ENCODE measurements at regions not wholly inside any gene's neighbourhood (a gene's known extent, or its start where the extent isn't known, plus 50 kb on each side); places are given as distances from the start of the nearest gene placed in this dataset.

DNA sequence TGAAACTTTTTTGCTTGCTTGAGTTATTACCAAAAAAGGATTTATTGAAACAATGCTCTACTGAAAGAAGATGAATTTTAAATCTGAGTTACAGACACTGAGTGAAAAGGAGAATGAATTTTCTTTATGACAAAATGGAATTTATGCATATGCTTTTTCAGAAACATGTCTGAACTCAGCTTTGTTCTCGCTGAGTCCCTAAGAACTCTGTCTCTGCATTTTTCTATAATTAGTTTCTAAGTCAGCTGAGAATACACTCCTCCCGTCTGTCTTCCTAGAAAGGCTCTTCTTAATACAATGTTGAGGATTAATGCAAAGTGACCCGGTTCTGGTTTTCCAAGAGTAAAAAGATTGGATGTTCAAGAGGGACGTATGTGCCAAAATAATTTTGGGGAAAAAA is 463.5 kb downstream of the NKX6-1 start:
- CTCF ChIA-PET, result no interaction called here
- ATAC-seq (ENCODE audit: low read depth), result no peak
- H4K91ac ChIP-seq (ENCODE audit: insufficient read depth, low read depth, low read length), result no peak overlapping the region

More for the DNA sequence above, 463.5 kb downstream of the NKX6-1 start:
- Histone ChIP-seq H2BK5ac (ENCODE audit: low read depth, low read length, poor library complexity, severe bottlenecking) (no peak overlapping the region), H2BK15ac (ENCODE audit: low read depth, low read length) (no peak overlapping the region), H3K27me3 (ENCODE audit: control insufficient read depth, insufficient read depth, low read length) (no peaks in the 10 kb centered on the region), H3K27ac (ENCODE audit: insufficient read depth, low read length) (no peak overlapping the region), H2AK9ac (replicated peaks; ENCODE audit: low read depth, low read length, poor library complexity) (no peak overlapping the region), H3K18ac (ENCODE audit: low read depth, low read length) (no peak overlapping the region), H3K9me1 (ENCODE audit: insufficient read depth, low read length) (no peaks in the 10 kb centered on the region), H2BK120ac (ENCODE audit: low read depth, low read length) (no peak overlapping the region), H3K9me3 (ENCODE audit: control insufficient read depth, insufficient read depth, low read length) (no peaks in the 10 kb centered on the region), H3K4me1 (ENCODE audit: control insufficient read depth, insufficient read depth, low read length) (no peaks in the 10 kb centered on the region), H3K56ac (ENCODE audit: extremely low read depth, insufficient read depth, low read length) (no peak overlapping the region), H3K4me2 (ENCODE audit: low read depth, low read length) (no peak overlapping the region), H2AFZ (replicated peaks; ENCODE audit: low read length, poor library complexity) (no peak overlapping the region), H3K14ac (replicated peaks; ENCODE audit: low read depth, low read length) (no peak overlapping the region), H2BK20ac (ENCODE audit: low read depth, low read length) (no peak overlapping the region), H3K36me3 (ENCODE audit: control insufficient read depth, insufficient read depth, low read length) (no peaks in the 10 kb centered on the region), H2AK5ac (ENCODE audit: low read depth, low read length) (no peak overlapping the region), H4K5ac (ENCODE audit: low read depth, low read length) (no peak overlapping the region), H3K79me1 (ENCODE audit: low read depth in 1 of 2, low read length in 2 of 2) (no peaks in the 10 kb centered on the region), H3K23ac (ENCODE audit: low read depth, low read length) (no peak overlapping the region), H4K20me1 (ENCODE audit: insufficient read depth, low read length) (no peaks in the 10 kb centered on the region), H3K4ac (ENCODE audit: low read depth, low read length) (no peak overlapping the region), H4K8ac (ENCODE audit: low read depth in 2 of 2, low read length in 2 of 2) (no peak overlapping the region), H3K9ac (ENCODE audit: low read depth, low read length) (no peak overlapping the region), H3K4me3 (ENCODE audit: insufficient read depth, low read depth, low read length) (no peak overlapping the region)
- TF ChIP-seq RAD21 (IDR thresholded peaks at IDR 0.05; ENCODE audit: low read length) (no peak), BHLHE40 (IDR thresholded peaks at IDR 0.05; ENCODE audit: low read depth, low read length) (no peak), USF2 (IDR thresholded peaks at IDR 0.05; ENCODE audit: low read depth, low read length) (no peak), POLR2A (IDR thresholded peaks at IDR 0.05; ENCODE audit: low read depth, low read length) (no peak), CEBPB (IDR thresholded peaks at IDR 0.05; ENCODE audit: low read depth, low read length) (no peak), MAZ (IDR thresholded peaks at IDR 0.05; ENCODE audit: borderline replicate concordance, low read depth, low read length) (no peak), MAFK (IDR thresholded peaks at IDR 0.05; ENCODE audit: low read depth, low read length) (no peak), RFX5 (IDR thresholded peaks at IDR 0.05; ENCODE audit: low read depth, low read length) (no peak)
- TF ChIP-seq, protein P1, sequence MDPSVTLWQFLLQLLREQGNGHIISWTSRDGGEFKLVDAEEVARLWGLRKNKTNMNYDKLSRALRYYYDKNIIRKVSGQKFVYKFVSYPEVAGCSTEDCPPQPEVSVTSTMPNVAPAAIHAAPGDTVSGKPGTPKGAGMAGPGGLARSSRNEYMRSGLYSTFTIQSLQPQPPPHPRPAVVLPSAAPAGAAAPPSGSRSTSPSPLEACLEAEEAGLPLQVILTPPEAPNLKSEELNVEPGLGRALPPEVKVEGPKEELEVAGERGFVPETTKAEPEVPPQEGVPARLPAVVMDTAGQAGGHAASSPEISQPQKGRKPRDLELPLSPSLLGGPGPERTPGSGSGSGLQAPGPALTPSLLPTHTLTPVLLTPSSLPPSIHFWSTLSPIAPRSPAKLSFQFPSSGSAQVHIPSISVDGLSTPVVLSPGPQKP (IDR thresholded peaks at IDR 0.05; ENCODE audit: borderline replicate concordance, low read depth, low read length), result no peak
- DNase-seq, result no peak
- POLR2A ChIA-PET (ENCODE audit: unreplicated experiment), result no interaction called here
- no CpG with 5 or more reads among the region's 4 CpGs for WGBS, 2 experiments (ENCODE audit: extremely low coverage in 2 of 2, insufficient read length in 1 of 2)
- no TSS peak for BruUV-seq (replicated peaks)
- dilution Hi-C loops (cut with HindIII; ENCODE audit: low sequenced_read_pairs, unreplicated experiment), result no loop called here
- in situ Hi-C loops (cut with MboI; ENCODE audit: low sequenced_read_pairs), result no loop called here
- intact Hi-C loops (cut with micrococcal nuclease), result no loop called here

Data from IMR-90 (cell line).